ENCODE measurements at regions not wholly inside any gene's neighbourhood (a gene's known extent, or its start where the extent isn't known, plus 50 kb on each side); places are given as distances from the start of the nearest gene placed in this dataset.
"Not testable (repeated sequence)": the region's sequence is repeated elsewhere in the genome, so short reads cannot be mapped to it uniquely, and the experiment has no call there.

- not testable (repeated sequence) for H3K27ac ChIP-seq (ENCODE audit: low read depth, low read length); H3K9ac ChIP-seq (ENCODE audit: low read length); H3F3A ChIP-seq (ENCODE audit: insufficient read depth); H3K27me3 ChIP-seq (ENCODE audit: low read length); H4K20me1 ChIP-seq (ENCODE audit: low read depth, low read length); H3K9me2 ChIP-seq (replicated peaks; ENCODE audit: insufficient read depth, low read length); H3K4me3 ChIP-seq (ENCODE audit: insufficient read depth, low read length, poor library complexity, severe bottlenecking); H2AFZ ChIP-seq (ENCODE audit: low read depth, low read length, severe bottlenecking); H3K79me2 ChIP-seq (ENCODE audit: insufficient read depth, low read length); H3K9me3 ChIP-seq (ENCODE audit: insufficient read depth, low read length); H3K4me2 ChIP-seq (ENCODE audit: low read depth, low read length, poor library complexity, severe bottlenecking); H3K36me3 ChIP-seq (ENCODE audit: low read length)
These were observed 248.2 kb downstream of the SPATA31A6 start for GRCh38 chr9:42431616-42432010.

GRCh38 chr9:42434844-42435714 lies 251.6 kb downstream of the SPATA31A6 start:
- H3K36me3 ChIP-seq (ENCODE audit: low read length); H3K27me3 ChIP-seq (ENCODE audit: low read length); H3K4me3 ChIP-seq (ENCODE audit: insufficient read depth, low read length, poor library complexity, severe bottlenecking); H2AFZ ChIP-seq (ENCODE audit: low read depth, low read length, severe bottlenecking); H3K79me2 ChIP-seq (ENCODE audit: insufficient read depth, low read length); H3K27ac ChIP-seq (ENCODE audit: low read depth, low read length); H3K4me2 ChIP-seq (ENCODE audit: low read depth, low read length, poor library complexity, severe bottlenecking); H3K9me3 ChIP-seq (ENCODE audit: insufficient read depth, low read length); H3K9me2 ChIP-seq (replicated peaks; ENCODE audit: insufficient read depth, low read length); H4K20me1 ChIP-seq (ENCODE audit: low read depth, low read length); H3K9ac ChIP-seq (ENCODE audit: low read length); H3F3A ChIP-seq (ENCODE audit: insufficient read depth): not testable (repeated sequence)

- H3K9ac ChIP-seq (ENCODE audit: low read length); H2AFZ ChIP-seq (ENCODE audit: low read depth, low read length, severe bottlenecking); H3K9me2 ChIP-seq (replicated peaks; ENCODE audit: insufficient read depth, low read length); H3K9me3 ChIP-seq (ENCODE audit: insufficient read depth, low read length); H3F3A ChIP-seq (ENCODE audit: insufficient read depth); H3K27me3 ChIP-seq (ENCODE audit: low read length); H4K20me1 ChIP-seq (ENCODE audit: low read depth, low read length); H3K4me2 ChIP-seq (ENCODE audit: low read depth, low read length, poor library complexity, severe bottlenecking); H3K27ac ChIP-seq (ENCODE audit: low read depth, low read length); H3K79me2 ChIP-seq (ENCODE audit: insufficient read depth, low read length); H3K4me3 ChIP-seq (ENCODE audit: insufficient read depth, low read length, poor library complexity, severe bottlenecking); H3K36me3 ChIP-seq (ENCODE audit: low read length): not testable (repeated sequence)
These were observed 252.4 kb downstream of the SPATA31A6 start for GRCh38 chr9:42435715-42436342.

GRCh38 chr9:42437057-42437759 lies 253.7 kb downstream of the SPATA31A6 start:
- not testable (repeated sequence) for H3K27me3 ChIP-seq (ENCODE audit: low read length); H3K9me3 ChIP-seq (ENCODE audit: insufficient read depth, low read length); H3K4me2 ChIP-seq (ENCODE audit: low read depth, low read length, poor library complexity, severe bottlenecking); H3K9me2 ChIP-seq (replicated peaks; ENCODE audit: insufficient read depth, low read length); H3K27ac ChIP-seq (ENCODE audit: low read depth, low read length); H4K20me1 ChIP-seq (ENCODE audit: low read depth, low read length); H3F3A ChIP-seq (ENCODE audit: insufficient read depth); H3K9ac ChIP-seq (ENCODE audit: low read length); H2AFZ ChIP-seq (ENCODE audit: low read depth, low read length, severe bottlenecking); H3K4me3 ChIP-seq (ENCODE audit: insufficient read depth, low read length, poor library complexity, severe bottlenecking); H3K79me2 ChIP-seq (ENCODE audit: insufficient read depth, low read length); H3K36me3 ChIP-seq (ENCODE audit: low read length)

GRCh38 chr9:42442680-42443079 lies 259.2 kb downstream of the SPATA31A6 start:
- not testable (repeated sequence) for H3K9ac ChIP-seq (ENCODE audit: low read length); H3K79me2 ChIP-seq (ENCODE audit: insufficient read depth, low read length); H3K9me2 ChIP-seq (replicated peaks; ENCODE audit: insufficient read depth, low read length)

GRCh38 chr9:42443414-42443813 lies 260.0 kb downstream of the SPATA31A6 start:
- H3K27ac ChIP-seq (ENCODE audit: low read depth, low read length); H4K20me1 ChIP-seq (ENCODE audit: low read depth, low read length); H3K4me3 ChIP-seq (ENCODE audit: insufficient read depth, low read length, poor library complexity, severe bottlenecking); H3K9ac ChIP-seq (ENCODE audit: low read length); H3K36me3 ChIP-seq (ENCODE audit: low read length); H3K27me3 ChIP-seq (ENCODE audit: low read length); H3K9me3 ChIP-seq (ENCODE audit: insufficient read depth, low read length); H2AFZ ChIP-seq (ENCODE audit: low read depth, low read length, severe bottlenecking); H3K9me2 ChIP-seq (replicated peaks; ENCODE audit: insufficient read depth, low read length); H3K4me2 ChIP-seq (ENCODE audit: low read depth, low read length, poor library complexity, severe bottlenecking); H3K79me2 ChIP-seq (ENCODE audit: insufficient read depth, low read length); H3F3A ChIP-seq (ENCODE audit: insufficient read depth): not testable (repeated sequence)

More at GRCh38 chr9:42442680-42443079, 259.2 kb downstream of the SPATA31A6 start:
- not testable (repeated sequence) for H3K36me3 ChIP-seq (ENCODE audit: low read length); H4K20me1 ChIP-seq (ENCODE audit: low read depth, low read length); H3K27ac ChIP-seq (ENCODE audit: low read depth, low read length); H3F3A ChIP-seq (ENCODE audit: insufficient read depth); H3K27me3 ChIP-seq (ENCODE audit: low read length); H3K4me3 ChIP-seq (ENCODE audit: insufficient read depth, low read length, poor library complexity, severe bottlenecking); H3K9me3 ChIP-seq (ENCODE audit: insufficient read depth, low read length); H2AFZ ChIP-seq (ENCODE audit: low read depth, low read length, severe bottlenecking); H3K4me2 ChIP-seq (ENCODE audit: low read depth, low read length, poor library complexity, severe bottlenecking)

- not testable (repeated sequence) for H2AFZ ChIP-seq (ENCODE audit: low read depth, low read length, severe bottlenecking); H3K79me2 ChIP-seq (ENCODE audit: insufficient read depth, low read length); H3K4me3 ChIP-seq (ENCODE audit: insufficient read depth, low read length, poor library complexity, severe bottlenecking); H3K27ac ChIP-seq (ENCODE audit: low read depth, low read length); H3F3A ChIP-seq (ENCODE audit: insufficient read depth); H3K9me2 ChIP-seq (replicated peaks; ENCODE audit: insufficient read depth, low read length); H3K9ac ChIP-seq (ENCODE audit: low read length); H3K4me2 ChIP-seq (ENCODE audit: low read depth, low read length, poor library complexity, severe bottlenecking); H3K36me3 ChIP-seq (ENCODE audit: low read length); H4K20me1 ChIP-seq (ENCODE audit: low read depth, low read length); H3K27me3 ChIP-seq (ENCODE audit: low read length); H3K9me3 ChIP-seq (ENCODE audit: insufficient read depth, low read length)
These were observed 278.0 kb downstream of the SPATA31A6 start for GRCh38 chr9:42461436-42461835.

- H3K27me3 ChIP-seq (ENCODE audit: low read length); H4K20me1 ChIP-seq (ENCODE audit: low read depth, low read length); H3K79me2 ChIP-seq (ENCODE audit: insufficient read depth, low read length); H2AFZ ChIP-seq (ENCODE audit: low read depth, low read length, severe bottlenecking); H3K4me3 ChIP-seq (ENCODE audit: insufficient read depth, low read length, poor library complexity, severe bottlenecking); H3K27ac ChIP-seq (ENCODE audit: low read depth, low read length); H3K9ac ChIP-seq (ENCODE audit: low read length); H3F3A ChIP-seq (ENCODE audit: insufficient read depth); H3K9me3 ChIP-seq (ENCODE audit: insufficient read depth, low read length); H3K9me2 ChIP-seq (replicated peaks; ENCODE audit: insufficient read depth, low read length); H3K36me3 ChIP-seq (ENCODE audit: low read length); H3K4me2 ChIP-seq (ENCODE audit: low read depth, low read length, poor library complexity, severe bottlenecking): not testable (repeated sequence)
These were observed 278.4 kb downstream of the SPATA31A6 start for GRCh38 chr9:42461863-42462262.
